ENCODE measurements at regions not wholly inside any gene's neighbourhood (a gene's known extent, or its start where the extent isn't known, plus 50 kb on each side); places are given as distances from the start of the nearest gene placed in this dataset.
"Not testable (repeated sequence)": the region's sequence is repeated elsewhere in the genome, so short reads cannot be mapped to it uniquely, and the experiment has no call there.

- no peak for DNase-seq
These were observed 96.2 kb upstream of the USP15 start for GRCh38 chr12:62164036-62164435.

GRCh38 chr12:62166525-62166924 is 93.7 kb upstream of the USP15 start:
- no peak for DNase-seq

- no peak for DNase-seq
These were observed 91.8 kb upstream of the USP15 start for GRCh38 chr12:62168411-62168810.

GRCh38 chr12:62170241-62170640 is 90.0 kb upstream of the USP15 start:
- no peak for DNase-seq

GRCh38 chr12:62190689-62191490 is 69.3 kb upstream of the USP15 start:
- no peak for DNase-seq

GRCh38 chr12:62191491-62192179 is 68.6 kb upstream of the USP15 start:
- DNase-seq: no peak

- DNase-seq: peak; percentile 66
These were observed 67.9 kb upstream of the USP15 start for GRCh38 chr12:62192180-62192902.

- no peak for DNase-seq
These were observed 67.3 kb upstream of the USP15 start for GRCh38 chr12:62192903-62193250.

- DNase-seq: no peak
These were observed 66.2 kb upstream of the USP15 start for GRCh38 chr12:62194031-62194430.

GRCh38 chr12:62194616-62195015 is 65.6 kb upstream of the USP15 start:
- no peak for DNase-seq

GRCh38 chr12:62196146-62196545 is 64.1 kb upstream of the USP15 start:
- DNase-seq: no peak

- DNase-seq: not testable (repeated sequence)
These were observed 57.3 kb upstream of the USP15 start for GRCh38 chr12:62202861-62203260.

- no peak for DNase-seq
These were observed 54.9 kb upstream of the USP15 start for GRCh38 chr12:62205346-62205745.

- no peak for DNase-seq
These were observed 53.0 kb upstream of the USP15 start for GRCh38 chr12:62207248-62207647.
